Activated CD4-positive, alpha-beta T cell treated with anti-CD3 and anti-CD28 coated beads, Interleukin-2, Interleukin-4, amounts not matched to agents 100 ng/mL and 50 ng/mL, durations not matched to agents 16 hours and 8 hours (primary cell): ENCODE measurements at regions not wholly inside any gene's neighbourhood (a gene's known extent, or its start where the extent isn't known, plus 50 kb on each side); places are given as distances from the start of the nearest gene placed in this dataset.
"Not testable (repeated sequence)": the region's sequence is repeated elsewhere in the genome, so short reads cannot be mapped to it uniquely, and the experiment has no call there.

ENCODE experiments used
- DNase-seq: peaks from one replicate; pipeline ENCODE4 v3.0.0-alpha.2; 2020; ENCODE audit warnings: low spot score

GRCh38 chr9:7542693-7543092 is 256.9 kb downstream of the DMAC1 start:
- DNase-seq = no peak

GRCh38 chr9:7542126-7542525 is 257.5 kb downstream of the DMAC1 start:
- no peak for DNase-seq

DNA sequence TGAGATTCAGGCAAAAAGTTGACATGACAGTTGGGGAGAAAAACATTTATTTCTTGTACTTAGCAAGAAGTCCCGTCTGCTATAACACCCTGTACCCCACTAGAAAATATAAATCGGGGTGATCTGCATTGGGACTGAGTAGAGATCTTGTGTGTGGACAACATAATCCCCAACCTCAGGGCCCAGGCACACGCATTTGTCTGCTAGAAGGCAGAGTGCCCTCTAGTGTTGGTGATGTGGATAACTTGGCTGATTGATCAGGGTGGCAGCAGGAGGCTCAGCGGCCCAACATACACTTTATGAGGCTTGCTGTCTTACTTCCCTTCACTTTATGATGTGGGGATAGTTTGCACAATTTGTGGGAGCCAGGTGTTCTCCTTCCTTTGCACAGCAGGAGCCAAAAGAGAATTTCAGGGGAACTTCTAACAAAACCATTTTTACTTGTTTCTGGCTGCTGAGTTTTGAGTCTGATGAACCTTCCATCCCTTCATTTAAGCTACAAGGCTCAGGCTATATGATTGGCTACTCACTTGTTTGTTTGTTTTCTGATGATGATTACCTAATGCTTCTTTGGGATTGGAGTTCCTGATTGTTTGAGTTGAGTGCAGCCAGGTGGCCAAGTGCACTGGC is 263.2 kb downstream of the DMAC1 start:
- peak; percentile 62 for DNase-seq

DNA sequence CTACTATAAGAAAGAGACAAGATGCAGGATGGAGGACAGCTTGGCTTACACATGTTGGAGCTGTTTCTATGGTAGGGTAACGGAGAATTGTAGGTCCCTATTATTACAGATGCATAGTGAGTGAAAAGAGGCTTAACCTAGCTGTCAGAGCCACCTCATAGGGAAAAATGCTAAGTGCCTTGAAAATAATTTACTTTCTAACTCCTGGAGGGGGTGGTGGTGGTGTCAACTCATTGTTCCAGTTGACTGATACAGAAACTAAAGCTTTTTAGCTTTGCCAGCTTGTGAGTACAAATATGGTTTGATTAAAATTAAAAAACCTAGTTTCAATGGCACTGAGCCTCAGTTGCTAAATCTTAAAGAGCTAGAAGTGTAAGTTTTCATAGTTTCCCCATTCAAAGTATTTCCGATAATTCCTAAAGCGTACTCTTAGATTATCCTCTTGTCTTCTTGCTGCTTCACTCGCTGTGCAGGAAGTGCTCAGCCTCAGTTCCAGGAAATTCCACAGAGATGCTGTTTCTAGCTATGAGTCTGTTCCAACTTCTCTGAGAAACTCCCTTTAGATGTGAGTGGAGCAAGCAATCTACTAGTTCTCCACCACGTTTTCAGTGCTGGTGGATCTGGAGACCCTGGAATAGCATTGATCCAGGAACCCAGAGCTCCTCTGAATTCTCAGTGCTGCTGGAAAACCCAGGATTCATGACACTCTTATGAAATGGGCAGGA is 265.2 kb downstream of the DMAC1 start:
- DNase-seq = peak; percentile 72

GRCh38 chr9:7533376-7534090 is 266.0 kb downstream of the DMAC1 start:
- peak; percentile 69 for DNase-seq

DNA sequence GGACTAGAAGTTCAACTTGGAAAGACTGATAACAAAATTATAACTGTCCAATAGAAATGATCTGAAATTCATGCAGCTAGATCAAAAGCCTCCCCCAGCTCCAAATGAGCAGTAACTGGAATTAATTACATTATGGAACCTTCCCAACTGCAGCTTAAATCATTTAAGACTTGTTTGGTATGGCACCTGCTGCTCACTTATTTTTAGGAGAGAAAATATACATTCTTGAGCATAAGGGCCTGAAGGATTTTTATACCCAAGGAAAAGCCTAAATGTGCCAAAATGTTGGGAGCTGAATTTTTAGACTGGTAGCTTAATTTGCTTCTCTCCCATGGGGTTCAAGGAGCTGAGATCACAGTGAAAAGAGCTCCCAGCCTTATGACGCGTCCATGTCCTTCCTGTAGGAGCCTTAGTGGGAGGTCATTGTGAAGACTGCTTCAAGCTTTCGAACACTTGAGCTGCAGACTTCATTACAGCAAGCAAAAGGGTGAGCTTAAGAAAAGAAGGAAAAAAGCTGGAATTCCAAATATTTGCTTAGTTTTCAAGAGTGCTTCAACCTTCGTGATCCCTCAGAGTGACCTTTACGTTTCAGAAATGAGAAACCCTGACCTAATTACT is 276.0 kb downstream of the DMAC1 start:
- DNase-seq = no peak

- DNase-seq = no peak
Observed at GRCh38 chr9:7520396-7520795, 279.2 kb downstream of the DMAC1 start.

DNA sequence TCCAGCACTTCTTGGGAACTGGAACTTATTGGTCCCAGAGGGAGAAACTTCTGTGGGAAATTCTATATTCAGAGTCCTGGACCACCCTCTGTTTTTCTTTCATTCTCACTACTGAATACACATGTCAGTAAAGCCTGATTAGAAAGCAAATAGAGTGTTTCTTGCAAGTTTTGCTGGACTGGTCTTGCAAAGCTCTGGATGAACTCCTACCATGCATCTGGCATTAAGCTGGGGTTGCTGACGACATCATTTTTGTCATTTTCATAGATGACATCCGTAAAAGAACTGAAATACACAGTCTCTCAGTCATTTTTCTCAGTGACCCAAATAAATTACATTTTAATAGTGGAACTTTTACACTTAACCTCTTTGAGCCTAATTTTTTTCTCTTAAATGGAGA is 283.2 kb downstream of the DMAC1 start:
- DNase-seq = no peak

- DNase-seq = no peak
Observed at GRCh38 chr9:7510199-7510598, 289.4 kb downstream of the DMAC1 start.

GRCh38 chr9:7509576-7510145 is 289.9 kb downstream of the DMAC1 start:
- no peak for DNase-seq

DNA sequence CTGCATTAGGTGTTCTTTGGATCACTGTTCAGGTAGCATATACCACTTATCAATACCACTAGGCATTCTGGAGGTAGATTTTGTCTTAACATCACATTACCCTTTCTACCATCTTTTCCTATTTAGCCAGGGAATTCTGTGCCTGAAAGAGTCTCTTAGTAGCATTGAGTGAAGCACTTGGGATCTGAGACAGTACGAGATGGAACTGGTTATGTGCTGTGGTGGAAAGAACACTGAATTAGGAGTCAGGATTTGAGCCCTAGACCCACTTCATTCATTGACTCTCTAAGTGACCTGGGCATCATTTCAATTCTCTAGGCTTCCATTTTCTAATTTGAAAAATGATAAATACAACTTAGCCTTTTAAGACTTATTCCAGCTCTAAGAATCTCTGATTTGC is 291.1 kb downstream of the DMAC1 start:
- DNase-seq = no peak

- DNase-seq = no peak
Observed at GRCh38 chr9:7507566-7508270, 291.9 kb downstream of the DMAC1 start.

GRCh38 chr9:7507026-7507425 is 292.6 kb downstream of the DMAC1 start:
- DNase-seq = no peak

DNA sequence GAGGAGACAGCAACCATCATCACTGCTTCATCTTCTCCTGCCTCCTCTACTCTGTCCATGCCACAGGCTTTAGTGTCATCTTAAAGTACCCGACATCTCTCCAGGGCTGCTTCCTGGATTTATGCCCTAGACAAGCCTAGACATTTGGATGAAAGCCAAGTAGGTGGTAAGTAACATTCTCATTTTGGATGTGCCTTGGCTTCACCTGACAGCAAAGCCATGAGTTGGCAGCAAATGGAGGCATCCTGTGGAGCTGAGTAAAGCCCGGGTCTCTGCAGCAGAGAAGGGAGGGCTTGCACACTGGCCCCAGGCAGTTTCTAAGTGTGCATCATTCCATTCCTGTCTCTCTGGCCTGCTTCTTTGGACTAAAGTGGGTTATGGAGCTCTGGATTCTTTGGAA is 299.1 kb downstream of the DMAC1 start:
- DNase-seq = no peak

DNA sequence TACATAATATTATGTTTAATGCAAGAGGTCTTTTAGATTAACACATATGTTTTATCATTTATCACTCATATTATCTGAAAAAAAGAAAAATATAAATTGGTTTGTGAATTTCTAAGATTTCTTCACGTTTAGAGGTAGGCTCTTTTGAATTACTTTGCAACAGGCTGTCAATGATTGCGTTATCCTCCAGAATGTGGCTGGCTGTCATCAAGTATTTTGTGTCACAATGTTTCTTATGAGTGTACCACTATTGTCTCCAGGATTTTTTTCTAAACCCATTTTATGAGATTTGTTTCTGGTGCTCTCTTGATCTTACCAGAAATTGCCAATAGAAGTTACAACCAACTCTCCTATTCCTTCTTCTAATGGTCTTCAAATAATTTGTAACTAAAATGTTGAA is 307.9 kb downstream of the DMAC1 start:
- DNase-seq = no peak

GRCh38 chr9:7490317-7491108 is 309.1 kb downstream of the DMAC1 start:
- DNase-seq = no peak

DNA sequence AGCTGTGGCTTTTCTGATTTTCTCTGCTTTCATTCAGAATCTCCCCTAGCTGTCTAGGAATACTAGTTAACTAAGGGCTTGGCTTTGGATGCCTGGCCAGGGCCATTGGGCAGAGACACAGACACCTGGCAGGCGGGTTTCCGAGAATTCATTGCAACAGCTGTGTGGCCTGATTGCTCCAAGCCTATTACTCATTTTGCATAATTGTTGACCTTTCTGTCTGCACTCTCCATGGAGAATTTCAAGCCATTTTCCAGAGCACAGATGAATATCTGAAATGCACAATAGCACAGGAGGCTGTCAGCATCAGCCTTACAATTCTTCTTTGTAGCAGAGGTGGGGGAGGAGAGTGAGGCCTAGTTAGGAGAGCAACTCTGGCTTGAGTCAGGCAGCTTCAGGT is 310.5 kb downstream of the DMAC1 start:
- DNase-seq = no peak

DNA sequence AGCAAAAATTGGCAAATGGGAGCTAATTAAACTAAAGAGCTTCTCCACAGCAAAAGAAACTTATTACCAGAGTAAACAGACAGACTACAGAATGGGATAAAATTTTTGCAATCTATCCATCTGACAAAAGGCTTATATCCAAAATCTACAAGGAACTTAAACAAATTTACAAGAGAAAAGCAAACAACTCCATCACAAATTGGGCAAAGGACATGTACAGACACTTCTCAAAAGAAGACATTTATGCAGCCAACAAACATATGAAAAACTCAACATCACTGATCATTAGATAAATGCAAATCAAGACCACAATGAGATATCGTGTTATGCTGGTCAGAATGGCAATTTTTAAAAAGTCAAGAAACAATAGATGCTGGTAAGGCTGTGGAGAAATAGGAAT is 315.6 kb downstream of the DMAC1 start:
- not testable (repeated sequence) for DNase-seq

- no peak for DNase-seq
Observed at GRCh38 chr9:7481570-7481969, 318.0 kb downstream of the DMAC1 start.

GRCh38 chr9:7479300-7479699 is 320.3 kb downstream of the DMAC1 start:
- DNase-seq = no peak

- no peak for DNase-seq
Observed at GRCh38 chr9:7478646-7479045, 320.9 kb downstream of the DMAC1 start.
